Lower leg skin (tissue), 4 donors: ENCODE measurements at regions not wholly inside any gene's neighbourhood (a gene's known extent, or its start where the extent isn't known, plus 50 kb on each side); places are given as distances from the start of the nearest gene placed in this dataset.

ENCODE experiments used
- DNase-seq, 2 donors: peaks; one replicate each; pipeline ENCODE4 v3.0.0-alpha.2; 2019; ENCODE audit warnings: low spot score in 2 of 2
- H3K4me3 ChIP-seq: fragments of 200-600 bp; sonication (generic); 2 replicates; pipeline ENCODE4 v1.5.1; 2017; ENCODE audit warnings: mild to moderate bottlenecking, low read depth; ENCODE audit not compliant: poor library complexity, severe bottlenecking
- CTCF ChIP-seq, 3 donors: fragments of 450-650 bp; IDR thresholded peaks; one replicate each; pipeline ENCODE4 v1.5.1; 2016; ENCODE audit warnings: antibody characterized with exemption in 3 of 3, mild to moderate bottlenecking in 3 of 3, moderate library complexity in 2 of 3
- POLR2A ChIP-seq, 2 donors: fragments of 450-650 bp; IDR thresholded peaks; one replicate each; pipeline ENCODE4 v1.6.1; 2016 to 2017; ENCODE audit warnings: antibody characterized with exemption in 2 of 2, mild to moderate bottlenecking in 1 of 2, moderate library complexity in 1 of 2
- WGBS, 2 donors: methylation state at CpG; one replicate each; pipeline ENCODE4 v1.1.5; 2018; 5-methylcytosine and 5-hydroxymethylcytosine counted together
- intact Hi-C: fragments of 100-400 bp; cut with DNase I; formaldehyde crosslinking; loops from one replicate; pipeline ENCODE4 v1.15.0; 2023; ENCODE audit warnings: low total_unique reads

- intact Hi-C loops: no loop called here
- TF ChIP-seq CTCF (IDR thresholded peaks at IDR 0.05) (no peak), POLR2A (IDR thresholded peaks at IDR 0.05) (no peak)
- H3K4me3 ChIP-seq: no peak overlapping the region
- 83 to 85% methylated on average over 5 of the region's 5 CpGs for WGBS, 2 donors
- no peak for DNase-seq
These were observed 355.1 kb upstream of the MON1B start for GRCh38 chr16:76835779-76836300.

GRCh38 chr16:76837872-76838271 is 353.1 kb upstream of the MON1B start:
- intact Hi-C loops: no loop called here
- no peak overlapping the region for H3K4me3 ChIP-seq
- WGBS, 2 donors: 75 to 76% methylated on average over 5 of the region's 5 CpGs
- TF ChIP-seq POLR2A (IDR thresholded peaks at IDR 0.05) (no peak), CTCF (IDR thresholded peaks at IDR 0.05) (no peak)
- no peak for DNase-seq

GRCh38 chr16:76854234-76854633 is 336.8 kb upstream of the MON1B start:
- no peak overlapping the region for H3K4me3 ChIP-seq
- DNase-seq: no peak
- intact Hi-C loops: no loop called here
- 87 to 88% methylated on average over 5 of the region's 5 CpGs for WGBS, 2 donors
- TF ChIP-seq CTCF (IDR thresholded peaks at IDR 0.05) (no peak), POLR2A (IDR thresholded peaks at IDR 0.05) (no peak)

- TF ChIP-seq CTCF (IDR thresholded peaks at IDR 0.05) (no peak), POLR2A (IDR thresholded peaks at IDR 0.05) (no peak)
- WGBS, 2 donors: 63 to 80% methylated on average over 1 of the region's 1 CpG
- H3K4me3 ChIP-seq: no peak overlapping the region
- no peak for DNase-seq
- intact Hi-C loops: no loop called here
These were observed 334.9 kb upstream of the MON1B start for GRCh38 chr16:76856112-76856511.

- intact Hi-C loops: no loop called here
- no peak for TF ChIP-seq POLR2A (IDR thresholded peaks at IDR 0.05)
- TF ChIP-seq CTCF (IDR thresholded peaks at IDR 0.05): no peak
- no peak overlapping the region for H3K4me3 ChIP-seq
- no peak for DNase-seq
- 28 to 41% methylated on average over 1 of the region's 1 CpG for WGBS, 2 donors
These were observed 333.6 kb upstream of the MON1B start for GRCh38 chr16:76857402-76857801.

- H3K4me3 ChIP-seq: no peak overlapping the region
- intact Hi-C loops: no loop called here
- DNase-seq: no peak
- TF ChIP-seq CTCF (IDR thresholded peaks at IDR 0.05) (no peak), POLR2A (IDR thresholded peaks at IDR 0.05) (no peak)
These were observed 328.1 kb upstream of the MON1B start for GRCh38 chr16:76862901-76863300.
